ENCODE measurements at regions not wholly inside any gene's neighbourhood (a gene's known extent, or its start where the extent isn't known, plus 50 kb on each side); places are given as distances from the start of the nearest gene placed in this dataset.

DNA sequence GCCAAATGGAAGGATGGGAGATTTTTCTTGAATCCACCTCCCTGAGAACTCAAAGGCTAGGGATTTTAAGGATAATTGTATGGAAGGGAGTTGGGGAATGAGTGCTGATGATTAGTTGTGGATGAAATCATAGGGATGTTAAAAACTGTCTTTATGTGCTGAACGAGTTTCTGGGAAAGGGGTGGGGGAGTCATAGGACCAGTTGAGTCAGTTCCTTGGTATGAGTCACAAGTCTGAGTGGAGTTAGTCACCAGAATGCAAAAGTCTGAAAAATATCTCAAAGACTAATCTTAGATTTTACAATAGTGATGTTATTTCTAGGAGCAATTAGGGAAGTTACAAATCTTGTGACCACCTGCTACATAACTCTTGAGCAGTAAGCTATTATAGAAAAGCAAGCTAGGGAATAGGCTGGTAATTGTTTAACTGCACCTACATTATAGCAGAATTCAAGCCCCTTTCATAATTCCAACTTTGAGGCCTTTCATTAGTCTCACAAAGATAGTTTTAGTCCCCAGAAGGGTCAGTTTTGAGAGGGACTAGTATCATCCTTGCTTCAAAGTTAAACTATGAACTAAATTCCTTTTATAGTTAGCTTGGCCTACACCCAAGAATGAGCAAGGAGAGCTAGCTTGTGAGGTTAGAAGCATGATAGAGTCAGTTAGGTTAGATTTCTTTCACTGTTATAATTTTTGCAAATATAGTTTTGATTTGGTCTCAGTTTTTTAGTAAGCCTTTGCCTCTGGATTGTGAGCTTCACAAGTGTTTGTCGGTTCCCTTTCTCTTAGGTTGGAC is 668.0 kb downstream of the ETS1 start:
- no peaks in the 10 kb centered on the region for H4K20me1 ChIP-seq (replicated peaks; ENCODE audit: control insufficient read depth, extremely low read depth, insufficient read depth, low read length)
- H2AFZ ChIP-seq (ENCODE audit: low read depth, low read length) = no peak overlapping the region
- H3K27ac ChIP-seq (ENCODE audit: insufficient read depth, low read depth, low read length) = no peak overlapping the region
- H3K4me1 ChIP-seq (ENCODE audit: control insufficient read depth, extremely low read depth, insufficient read depth, low read length) = no peaks in the 10 kb centered on the region
- H3K9ac ChIP-seq (replicated peaks; ENCODE audit: extremely low read depth, insufficient read depth, low read length) = no peak overlapping the region
- no peak for FAIRE-seq
- H3K27me3 ChIP-seq (ENCODE audit: control insufficient read depth in 2 of 2, insufficient read depth in 2 of 2, low read length in 2 of 2) = no peaks in the 10 kb centered on the region
- dilution Hi-C loops (cut with MboI; ENCODE audit: extremely low pct_ligation_motif_present, low sequenced_read_pairs) = no loop called here
- peaks cover 2% of the 10 kb centered on the region for H3K9me3 ChIP-seq (replicated peaks; ENCODE audit: control insufficient read depth, insufficient read depth, low read length)
- ChIA-PET POLR2A (no interaction called here), CTCF (no interaction called here)
- TF ChIP-seq POLR2A (IDR thresholded peaks at IDR 0.05; ENCODE audit: low read depth, low read length) (no peak), FOS (IDR thresholded peaks at IDR 0.05; ENCODE audit: borderline replicate concordance, insufficient read depth, low read length) (peak; percentile 59), JUN (IDR thresholded peaks at IDR 0.05; ENCODE audit: borderline replicate concordance, insufficient read depth, insufficient read length, low read depth) (peak; percentile 62), MYC (IDR thresholded peaks at IDR 0.05; ENCODE audit: low read depth, low read length) (no peak)
- intact Hi-C loops (cut with micrococcal nuclease) = no loop called here
- no peaks in the 10 kb centered on the region for H3K79me2 ChIP-seq (ENCODE audit: control insufficient read depth, insufficient read depth, low read length)
- BruUV-seq (replicated peaks) = no TSS peak
- no peak overlapping the region for H3K4me2 ChIP-seq (ENCODE audit: insufficient read depth, low read length)
- H3K4me3 ChIP-seq (replicated peaks in 1 of 3; ENCODE audit: insufficient read depth in 1 of 3, low read depth in 1 of 3, low read length in 3 of 3) = no peak overlapping the region
- no peaks in the 10 kb centered on the region for H3K36me3 ChIP-seq (ENCODE audit: control insufficient read depth in 2 of 2, extremely low read depth in 1 of 2, insufficient read depth in 2 of 2, low read length in 2 of 2)
- no peaks in the 10 kb centered on the region for H3K9me1 ChIP-seq (replicated peaks; ENCODE audit: control insufficient read depth, extremely low read depth, insufficient read depth, low read length)
- peak; percentile 6 for DNase-seq (ENCODE audit: low read depth, low spot score)

- H2AFZ ChIP-seq (ENCODE audit: low read depth, low read length) = no peak overlapping the region
- H3K27ac ChIP-seq (ENCODE audit: insufficient read depth, low read depth, low read length) = no peak overlapping the region
- no peak for TF ChIP-seq POLR2AphosphoS5 (IDR thresholded peaks at IDR 0.05; ENCODE audit: insufficient read depth, low read depth, low read length)
- TF ChIP-seq MAX (IDR thresholded peaks at IDR 0.05; ENCODE audit: insufficient read depth, insufficient read length) = no peak
- no peak for TF ChIP-seq EZH2 (IDR thresholded peaks at IDR 0.05; ENCODE audit: borderline replicate concordance, low read depth, low read length, severe bottlenecking)
- no peak for TF ChIP-seq GATA2 (IDR thresholded peaks at IDR 0.05; ENCODE audit: insufficient read depth, insufficient read length, low read depth, low read length)
- TF ChIP-seq JUN (IDR thresholded peaks at IDR 0.05; ENCODE audit: borderline replicate concordance, insufficient read depth, insufficient read length, low read depth) = no peak
- TF ChIP-seq POLR2A (IDR thresholded peaks at IDR 0.05; ENCODE audit: low read depth, low read length) = no peak
- no peak for TF ChIP-seq FOS (IDR thresholded peaks at IDR 0.05; ENCODE audit: borderline replicate concordance, insufficient read depth, low read length)
- no peak for TF ChIP-seq MYC (IDR thresholded peaks at IDR 0.05; ENCODE audit: low read depth, low read length)
- TF ChIP-seq, protein P1, sequence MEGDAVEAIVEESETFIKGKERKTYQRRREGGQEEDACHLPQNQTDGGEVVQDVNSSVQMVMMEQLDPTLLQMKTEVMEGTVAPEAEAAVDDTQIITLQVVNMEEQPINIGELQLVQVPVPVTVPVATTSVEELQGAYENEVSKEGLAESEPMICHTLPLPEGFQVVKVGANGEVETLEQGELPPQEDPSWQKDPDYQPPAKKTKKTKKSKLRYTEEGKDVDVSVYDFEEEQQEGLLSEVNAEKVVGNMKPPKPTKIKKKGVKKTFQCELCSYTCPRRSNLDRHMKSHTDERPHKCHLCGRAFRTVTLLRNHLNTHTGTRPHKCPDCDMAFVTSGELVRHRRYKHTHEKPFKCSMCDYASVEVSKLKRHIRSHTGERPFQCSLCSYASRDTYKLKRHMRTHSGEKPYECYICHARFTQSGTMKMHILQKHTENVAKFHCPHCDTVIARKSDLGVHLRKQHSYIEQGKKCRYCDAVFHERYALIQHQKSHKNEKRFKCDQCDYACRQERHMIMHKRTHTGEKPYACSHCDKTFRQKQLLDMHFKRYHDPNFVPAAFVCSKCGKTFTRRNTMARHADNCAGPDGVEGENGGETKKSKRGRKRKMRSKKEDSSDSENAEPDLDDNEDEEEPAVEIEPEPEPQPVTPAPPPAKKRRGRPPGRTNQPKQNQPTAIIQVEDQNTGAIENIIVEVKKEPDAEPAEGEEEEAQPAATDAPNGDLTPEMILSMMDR (IDR thresholded peaks at IDR 0.05; ENCODE audit: extremely low read depth in 1 of 2, insufficient read depth in 1 of 2, low read depth in 1 of 2, low read length in 2 of 2) = no peak
- no peak overlapping the region for H3K4me2 ChIP-seq (ENCODE audit: insufficient read depth, low read length)
- no peaks in the 10 kb centered on the region for H3K9me3 ChIP-seq (replicated peaks; ENCODE audit: control insufficient read depth, insufficient read depth, low read length)
- H3K79me2 ChIP-seq (ENCODE audit: control insufficient read depth, insufficient read depth, low read length) = no peaks in the 10 kb centered on the region
- POLR2A ChIA-PET = no interaction called here
- no peak overlapping the region for H3K9ac ChIP-seq (replicated peaks; ENCODE audit: extremely low read depth, insufficient read depth, low read length)
- no peaks in the 10 kb centered on the region for H4K20me1 ChIP-seq (replicated peaks; ENCODE audit: control insufficient read depth, extremely low read depth, insufficient read depth, low read length)
- H3K36me3 ChIP-seq (ENCODE audit: control insufficient read depth in 2 of 2, extremely low read depth in 1 of 2, insufficient read depth in 2 of 2, low read length in 2 of 2) = no peaks in the 10 kb centered on the region
- H3K9me1 ChIP-seq (replicated peaks; ENCODE audit: control insufficient read depth, extremely low read depth, insufficient read depth, low read length) = no peaks in the 10 kb centered on the region
- CTCF ChIA-PET = no interaction called here
- intact Hi-C loops (cut with micrococcal nuclease) (no loop called here), dilution Hi-C loops (cut with MboI; ENCODE audit: extremely low pct_ligation_motif_present, low sequenced_read_pairs) (no loop called here)
- no peaks in the 10 kb centered on the region for H3K4me1 ChIP-seq (ENCODE audit: control insufficient read depth, extremely low read depth, insufficient read depth, low read length)
- no peak overlapping the region for H3K4me3 ChIP-seq (replicated peaks in 1 of 3; ENCODE audit: insufficient read depth in 1 of 3, low read depth in 1 of 3, low read length in 3 of 3)
- FAIRE-seq (no peak), DNase-seq (ENCODE audit: low read depth, low spot score) (no peak)
- no peaks in the 10 kb centered on the region for H3K27me3 ChIP-seq (ENCODE audit: control insufficient read depth in 2 of 2, insufficient read depth in 2 of 2, low read length in 2 of 2)
- BruUV-seq (replicated peaks) = no TSS peak
Observed at GRCh38 chr11:127902382-127902781, 685.0 kb downstream of the ETS1 start.

All from endothelial cell of umbilical vein (primary cell).